ENCODE measurements at regions not wholly inside any gene's neighbourhood (a gene's known extent, or its start where the extent isn't known, plus 50 kb on each side); places are given as distances from the start of the nearest gene placed in this dataset.

GRCh38 chr22:47251911-47252310, 489.5 kb downstream of the TBC1D22A start:
- Histone ChIP-seq H3K4me2 (ENCODE audit: low read depth, low read length) (no peak overlapping the region), H2AFZ (ENCODE audit: low read length) (no peak overlapping the region), H4K20me1 (ENCODE audit: insufficient read depth, low read length) (no peaks in the 10 kb centered on the region), H3K9me3 (ENCODE audit: low read length) (no peaks in the 10 kb centered on the region), H3K27me3 (ENCODE audit: control insufficient read depth in 1 of 2, insufficient read depth in 2 of 2, low read length in 2 of 2) (peaks cover 2 to 24% of the 10 kb centered on the region in 2 experiments; a peak in 3 of 5 replicates), H3K27ac (ENCODE audit: extremely low read length, insufficient read depth, low read length) (no peak overlapping the region), H3K4me3 (replicated peaks in 1 of 3; ENCODE audit: insufficient read depth in 1 of 3, low read depth in 2 of 3, low read length in 3 of 3) (no peak overlapping the region), H3K79me2 (ENCODE audit: insufficient read depth, low read length) (no peaks in the 10 kb centered on the region), H3K4me1 (ENCODE audit: insufficient read depth, low read length) (no peaks in the 10 kb centered on the region), H3K9ac (ENCODE audit: insufficient read depth, low read depth, low read length) (no peak overlapping the region), H3K36me3 (replicated peaks in 1 of 2; ENCODE audit: control insufficient read depth in 1 of 2, insufficient read depth in 2 of 2, low read length in 2 of 2) (no peaks in the 10 kb centered on the region)
- POLR2A ChIA-PET: no interaction called here
- intact Hi-C loops (cut with micrococcal nuclease; ENCODE audit: unreplicated experiment) (no loop called here), in situ Hi-C loops (cut with HindIII; ENCODE audit: extremely low pct_ligation_motif_present, low pct_unique_long_range_greater_than_20kb) (no loop called here)
- TF ChIP-seq ZNF292 (CRISPR knock-in tag; IDR thresholded peaks at IDR 0.05; ENCODE audit: borderline replicate concordance, low read depth): no peak
- no peak for TF ChIP-seq EZH2 (conservative IDR thresholded peaks at IDR 0.05; ENCODE audit: low read depth, low read length)
- no peak for TF ChIP-seq NFATC3 (CRISPR knock-in tag; IDR thresholded peaks at IDR 0.05)
- no peak for TF ChIP-seq ZNF781 (CRISPR knock-in tag; IDR thresholded peaks at IDR 0.05; ENCODE audit: borderline replicate concordance, not compliant biosample characterization)
- no peak for TF ChIP-seq HIC2 (CRISPR knock-in tag; IDR thresholded peaks at IDR 0.05; ENCODE audit: low read depth)
- no peak for TF ChIP-seq JDP2 (CRISPR knock-in tag; IDR thresholded peaks at IDR 0.05; ENCODE audit: borderline replicate concordance)
- TF ChIP-seq ADNP (CRISPR knock-in tag; IDR thresholded peaks at IDR 0.05): no peak
- TF ChIP-seq JUNB (CRISPR knock-in tag; IDR thresholded peaks at IDR 0.05; ENCODE audit: borderline replicate concordance): no peak
- no peak for TF ChIP-seq ZNF382 (CRISPR knock-in tag; IDR thresholded peaks at IDR 0.05; ENCODE audit: borderline replicate concordance)
- no peak for TF ChIP-seq CEBPG (CRISPR knock-in tag; IDR thresholded peaks at IDR 0.05)
- no peak for TF ChIP-seq MTA1 (CRISPR knock-in tag; IDR thresholded peaks at IDR 0.05; ENCODE audit: borderline replicate concordance)
- TF ChIP-seq ZSCAN25 (CRISPR knock-in tag; IDR thresholded peaks at IDR 0.05): no peak
- TF ChIP-seq ATF2 (CRISPR knock-in tag; IDR thresholded peaks at IDR 0.05): no peak
- no peak for TF ChIP-seq SIX1 (CRISPR knock-in tag; IDR thresholded peaks at IDR 0.05; ENCODE audit: borderline replicate concordance)
- TF ChIP-seq PITX1 (CRISPR knock-in tag; IDR thresholded peaks at IDR 0.05): no peak
- no peak for ATAC-seq
- CTCF ChIA-PET (ENCODE audit: low intra/inter-chr PET ratio, low total read pairs): no interaction called here
- no peak for FAIRE-seq
- WGBS (ENCODE audit: low lambda C conversion rate): 4% methylated on average over 3 of the region's 4 CpGs
- no TSS peak for BruUV-seq (replicated peaks)
- no peak for DNase-seq (ENCODE audit: low spot score)

Data from HepG2 (cell line).